AG09309 (cell line): ENCODE measurements at regions not wholly inside any gene's neighbourhood (a gene's known extent, or its start where the extent isn't known, plus 50 kb on each side); places are given as distances from the start of the nearest gene placed in this dataset.
A peak's percentile ranks its signal among the peaks of the same experiment; 100 is the strongest.

Experiments used
- DNase-seq: peaks from one replicate; pipeline ENCODE4 v3.0.0-alpha.2; 2010; ENCODE audit warnings: low read depth
- H3K4me3 ChIP-seq: 2 replicates; pipeline ENCODE4 v1.5.1; 2011; ENCODE audit warnings: mild to moderate bottlenecking, low read depth, low read length, moderate library complexity; ENCODE audit not compliant: control insufficient read depth
- CTCF ChIP-seq: IDR thresholded peaks from 2 replicates; pipeline ENCODE4 v1.5.1; 2011; ENCODE audit warnings: mild to moderate bottlenecking, low read depth, low read length, inconsistent platforms; ENCODE audit not compliant: insufficient read depth, control insufficient read depth; ENCODE audit errors: missing control alignments

- DNase-seq, result no peak
- no peak for TF ChIP-seq CTCF
- H3K4me3 ChIP-seq, result no peak overlapping the region
Observed at GRCh38 chr5:167036585-167036984, 1254.9 kb upstream of the WWC1 start.

- no peak for DNase-seq
- TF ChIP-seq CTCF, result peak; percentile 15
- no peak overlapping the region for H3K4me3 ChIP-seq
Observed at GRCh38 chr5:167049043-167049663, 1242.3 kb upstream of the WWC1 start.

DNA sequence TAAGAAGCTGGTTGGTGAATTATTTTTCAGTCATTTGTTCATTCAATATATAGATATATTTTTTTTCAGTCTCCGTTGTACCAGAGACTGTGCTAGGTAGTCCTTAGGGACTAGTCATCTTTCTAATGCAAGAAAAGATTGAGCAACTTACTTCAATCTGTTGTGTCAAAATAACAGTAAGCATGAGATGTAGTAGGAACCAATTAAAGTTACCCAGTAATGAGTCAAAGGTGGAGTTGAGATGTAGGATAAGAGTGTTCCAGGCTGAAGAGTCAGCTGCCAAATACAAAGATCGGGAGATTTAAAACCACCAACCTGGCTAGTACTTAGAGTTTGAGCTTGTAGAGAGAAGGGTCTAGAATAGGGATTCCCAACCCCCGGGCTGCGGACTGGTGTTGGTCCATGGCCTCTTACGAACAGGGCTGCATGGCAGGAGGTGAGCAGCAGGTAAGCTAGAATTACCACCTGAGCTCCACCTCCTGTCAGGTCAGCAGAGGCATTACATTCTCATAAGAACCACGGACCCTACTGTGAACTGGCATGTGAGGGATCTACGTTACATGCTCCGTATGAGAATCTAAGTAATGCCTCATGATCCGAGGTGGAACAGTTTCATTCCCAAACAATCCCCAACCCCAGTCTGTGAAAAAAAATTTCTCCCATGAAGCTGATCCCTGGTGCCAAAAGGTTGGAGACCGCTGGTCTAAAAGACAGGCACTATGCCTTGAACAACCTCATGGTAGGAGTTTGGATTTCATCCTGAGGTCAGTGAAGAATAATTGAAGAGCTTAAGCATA is 1241.5 kb upstream of the WWC1 start:
- no peak for DNase-seq
- no peak overlapping the region for H3K4me3 ChIP-seq
- no peak for TF ChIP-seq CTCF

DNA sequence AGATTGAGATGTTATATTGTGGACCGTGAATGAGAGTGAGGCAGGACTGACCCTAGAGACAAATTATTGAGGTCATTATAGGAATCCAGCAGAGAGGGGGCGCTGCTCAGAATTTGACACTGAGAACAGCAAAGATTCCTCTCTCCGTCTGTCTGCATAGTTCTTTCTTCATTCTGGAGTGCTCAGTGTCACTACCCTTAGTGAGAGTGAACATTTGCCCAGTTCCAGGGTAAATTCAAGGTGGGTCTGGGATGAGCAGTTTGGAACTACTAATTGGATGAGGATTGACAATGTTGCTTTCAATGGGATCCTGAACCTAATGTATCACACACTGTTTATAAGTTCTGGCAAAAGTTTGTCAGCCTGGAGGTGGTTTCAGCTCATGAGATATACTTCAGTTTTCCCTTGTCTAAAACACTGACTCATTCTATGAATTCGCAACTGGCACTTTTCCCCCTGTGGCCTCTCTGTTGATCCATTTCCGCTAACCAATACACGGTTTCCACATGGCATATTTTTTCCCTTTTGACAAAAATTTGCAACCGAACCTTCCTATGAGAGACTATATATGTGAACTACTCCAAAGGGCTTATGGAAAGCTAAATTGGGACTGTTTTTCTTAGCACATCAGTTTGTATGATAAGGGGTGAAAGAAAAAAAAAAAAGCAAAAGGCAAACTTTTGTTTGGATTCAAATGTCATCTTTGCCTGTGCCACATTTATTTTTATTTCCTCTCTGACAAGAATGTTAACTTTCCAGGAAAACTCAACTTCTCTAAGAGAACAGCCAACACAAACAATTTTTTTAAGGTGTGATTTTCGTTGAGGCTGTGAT is 1240.7 kb upstream of the WWC1 start:
- no peak overlapping the region for H3K4me3 ChIP-seq
- no peak for TF ChIP-seq CTCF
- DNase-seq, result no peak

DNA sequence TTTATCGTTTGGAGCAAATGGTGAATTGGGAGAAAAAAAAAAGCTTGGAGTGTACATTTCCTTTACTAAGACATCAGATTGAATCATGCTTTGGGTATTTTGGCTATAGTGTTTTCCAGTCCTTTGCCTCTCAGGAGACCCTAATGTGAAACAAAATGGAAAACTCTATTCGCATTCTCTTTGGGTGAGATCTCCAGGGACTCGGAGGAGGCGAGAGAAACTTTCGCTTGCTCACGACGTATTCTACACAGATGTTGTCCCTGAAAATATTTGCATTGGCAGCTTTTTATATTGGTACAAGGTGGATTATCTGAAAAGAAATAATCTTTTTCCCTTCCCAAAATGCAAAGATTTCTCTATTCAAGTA is 1240.1 kb upstream of the WWC1 start:
- no peak for DNase-seq
- H3K4me3 ChIP-seq, result no peak overlapping the region
- TF ChIP-seq CTCF, result no peak

DNA sequence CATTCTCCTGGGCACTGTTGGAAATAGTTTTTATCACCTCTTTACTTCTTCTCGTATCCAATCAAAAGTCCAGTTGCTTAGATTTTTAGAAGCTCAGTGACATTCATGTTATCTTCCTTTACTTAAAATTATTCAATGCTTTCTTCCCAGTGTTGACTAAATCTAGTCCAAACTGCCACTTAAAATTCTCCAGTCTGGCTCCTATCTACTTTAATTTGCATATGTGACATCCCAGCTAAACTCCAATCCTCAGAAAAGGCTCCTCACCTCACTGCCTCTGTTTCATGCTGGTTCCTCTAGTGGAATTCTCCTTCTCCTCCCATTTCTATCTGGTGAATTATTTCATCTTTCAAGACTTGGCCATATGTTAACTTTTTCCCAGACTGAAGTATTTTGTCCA is 1238.7 kb upstream of the WWC1 start:
- no peak for TF ChIP-seq CTCF
- no peak for DNase-seq
- H3K4me3 ChIP-seq, result no peak overlapping the region
